H1 (cell line): ENCODE measurements at regions not wholly inside any gene's neighbourhood (a gene's known extent, or its start where the extent isn't known, plus 50 kb on each side); places are given as distances from the start of the nearest gene placed in this dataset.

Experiments
- CTCF ChIA-PET: fragments of 300-600 bp; sonication (Branson Sonifier 250); formaldehyde crosslinking; loops from one replicate; lab custom pipeline; 2021; ENCODE audit not compliant: partially characterized antibody; lab: Charles Lee
- POLR2A ChIA-PET: fragments of 300-600 bp; sonication (Branson Sonifier 250); formaldehyde crosslinking; loops from one replicate; lab custom pipeline; 2021; ENCODE audit warnings: inconsistent platforms; ENCODE audit not compliant: partially characterized antibody; lab: Charles Lee
- DNase-seq, 2 experiments: peaks; one replicate each; pipeline versions ENCODE4 v3.0.0 to v3.0.0-alpha.2; 2010 to 2022; ENCODE audit warnings: low spot score in 2 of 2, low read depth in 1 of 2, mixed read lengths in 1 of 2
- FAIRE-seq: peaks from 2 replicates; lab custom pipeline; 2011; peaks lifted over from hg19 to GRCh38; lab: Jason Lieb, UNC
- H2AFZ ChIP-seq: 2 replicates; pipeline ENCODE4 v1.8.1; 2012; ENCODE audit warnings: low read length, inconsistent platforms
- H2AK5ac ChIP-seq: 2 replicates; pipeline ENCODE4 v1.6.1; 2013; ENCODE audit warnings: low read depth, low read length
- H2BK120ac ChIP-seq: replicated peaks from 2 replicates; pipeline ENCODE3; 2013; ENCODE audit warnings: low read depth, low read length, inconsistent platforms
- H2BK12ac ChIP-seq: 2 replicates; pipeline ENCODE4 v1.6.1; 2013; ENCODE audit warnings: low read depth, low read length
- H2BK15ac ChIP-seq: 2 replicates; pipeline ENCODE4 v1.6.1; 2013; ENCODE audit warnings: low read length
- H2BK20ac ChIP-seq: 2 replicates; pipeline ENCODE4 v1.6.1; 2013; ENCODE audit warnings: low read length
- H2BK5ac ChIP-seq: 2 replicates; pipeline ENCODE4 v1.6.1; 2013; ENCODE audit warnings: low read depth, low read length
- H3K14ac ChIP-seq: 2 replicates; pipeline ENCODE4 v1.6.1; 2013; ENCODE audit warnings: inconsistent platforms; ENCODE audit not compliant: insufficient read length
- H3K18ac ChIP-seq: 2 replicates; pipeline ENCODE4 v1.6.1; 2013; ENCODE audit warnings: low read length; ENCODE audit errors: extremely low read depth
- H3K23ac ChIP-seq: 2 replicates; pipeline ENCODE4 v1.6.1; 2013; ENCODE audit warnings: inconsistent platforms; ENCODE audit not compliant: insufficient read length
- H3K23me2 ChIP-seq: 2 replicates; pipeline ENCODE4 v1.6.1; 2013; ENCODE audit warnings: low read depth, low read length
- H3K27ac ChIP-seq: 2 replicates; pipeline ENCODE4 v1.6.1; 2011; ENCODE audit warnings: low read depth, low read length, inconsistent platforms
- H3K27me3 ChIP-seq, 4 experiments: replicated peaks in 1 of 4; 1 replicate in 1 of 4; 2 replicates in 3 of 4; pipeline versions ENCODE4 v1.6.1 to v1.8.1; 2011 to 2013; ENCODE audit warnings: low read length in 3 of 4, mild to moderate bottlenecking in 3 of 4, inconsistent platforms in 2 of 4, mixed read lengths in 2 of 4, moderate library complexity in 1 of 4; ENCODE audit not compliant: control insufficient read depth in 3 of 4, insufficient read depth in 3 of 4; ENCODE audit errors: extremely low read depth in 1 of 4
- H3K36me3 ChIP-seq, 4 experiments: 2 replicates each; pipeline versions ENCODE4 v1.6.1 to v1.8.1; 2011 to 2013; ENCODE audit warnings: mild to moderate bottlenecking in 4 of 4, low read length in 3 of 4, moderate library complexity in 2 of 4, control low read depth in 1 of 4, inconsistent platforms in 1 of 4; ENCODE audit not compliant: insufficient read depth in 4 of 4, control insufficient read depth in 2 of 4
- H3K4ac ChIP-seq: replicated peaks from 2 replicates; pipeline ENCODE3; 2013; ENCODE audit warnings: low read length, low read depth, mixed read lengths, inconsistent platforms; ENCODE audit not compliant: insufficient read length
- H3K4me1 ChIP-seq, 4 experiments: replicated peaks in 1 of 4; 1 replicate in 1 of 4; 2 replicates in 3 of 4; pipeline versions ENCODE4 v1.6.1 to v1.8.1; 2011 to 2013; ENCODE audit warnings: low read length in 3 of 4, inconsistent platforms in 2 of 4, mixed read lengths in 1 of 4; ENCODE audit not compliant: insufficient read depth in 4 of 4, control insufficient read depth in 3 of 4
- H3K4me2 ChIP-seq, 2 experiments: 2 replicates each; pipeline versions ENCODE4 v1.6.1 to v1.8.1; 2011 to 2013; ENCODE audit warnings: low read depth in 2 of 2, low read length in 2 of 2, control low read depth in 1 of 2, inconsistent platforms in 1 of 2, mild to moderate bottlenecking in 1 of 2; ENCODE audit not compliant: insufficient read depth in 1 of 2
- H3K4me3 ChIP-seq, 4 experiments: fragments of 200-600, 300-600 bp in 1 of 4; sonication (generic), shearing (Covaris generic), sonication (Bioruptor Twin) in 1 of 4; 2 replicates each; pipeline versions ENCODE4 v1.5.1 to v1.8.1; 2011 to 2016; ENCODE audit warnings: low read length in 4 of 4, low read depth in 3 of 4, control low read depth in 2 of 4, inconsistent platforms in 2 of 4, mild to moderate bottlenecking in 2 of 4, mixed read lengths in 1 of 4, moderate library complexity in 1 of 4; ENCODE audit not compliant: insufficient read depth in 2 of 4; ENCODE audit errors: extremely low read depth in 1 of 4
- H3K56ac ChIP-seq: replicated peaks from 2 replicates; pipeline ENCODE3; 2013; ENCODE audit warnings: low read depth, mild to moderate bottlenecking, mixed read lengths, low read length, inconsistent platforms; ENCODE audit not compliant: insufficient read length
- H3K79me1 ChIP-seq: 2 replicates; pipeline ENCODE4 v1.6.1; 2013; ENCODE audit warnings: low read depth, low read length, control low read depth
- H3K79me2 ChIP-seq, 2 experiments: 2 replicates each; pipeline versions ENCODE4 v1.6.1 to v1.8.1; 2012 to 2013; ENCODE audit warnings: low read length in 2 of 2, mild to moderate bottlenecking in 2 of 2, inconsistent platforms in 1 of 2; ENCODE audit not compliant: insufficient read depth in 2 of 2, control insufficient read depth in 1 of 2
- H3K9ac ChIP-seq, 4 experiments: replicated peaks in 1 of 4; 1 replicate in 1 of 4; 2 replicates in 3 of 4; pipeline versions ENCODE4 v1.6.1 to v1.8.1; 2011 to 2013; ENCODE audit warnings: low read depth in 3 of 4, low read length in 3 of 4, control low read depth in 2 of 4, mild to moderate bottlenecking in 2 of 4, moderate library complexity in 2 of 4, inconsistent platforms in 1 of 4; ENCODE audit errors: extremely low read depth in 1 of 4
- H3K9me3 ChIP-seq, 2 experiments: 2 replicates each; pipeline versions ENCODE4 v1.6.1 to v1.8.1; 2012 to 2013; ENCODE audit warnings: mild to moderate bottlenecking in 2 of 2, moderate library complexity in 2 of 2, control low read depth in 1 of 2, inconsistent platforms in 1 of 2, low read depth in 1 of 2, low read length in 1 of 2, mixed read lengths in 1 of 2; ENCODE audit not compliant: insufficient read depth in 2 of 2
- H4K20me1 ChIP-seq, 2 experiments: replicated peaks in 1 of 2; 2 replicates each; pipeline versions ENCODE3 to v1.8.1; 2011 to 2013; ENCODE audit warnings: inconsistent platforms in 2 of 2, low read length in 2 of 2, mild to moderate bottlenecking in 1 of 2; ENCODE audit not compliant: insufficient read depth in 2 of 2, control insufficient read depth in 1 of 2
- H4K5ac ChIP-seq: 2 replicates; pipeline ENCODE4 v1.6.1; 2013; ENCODE audit warnings: low read length, low read depth, mixed read lengths, inconsistent platforms; ENCODE audit not compliant: insufficient read length
- H4K8ac ChIP-seq: 2 replicates; pipeline ENCODE4 v1.8.0; 2013; ENCODE audit warnings: mild to moderate bottlenecking, moderate library complexity, low read length, inconsistent platforms; ENCODE audit not compliant: insufficient read depth; ENCODE audit errors: extremely low read depth
- H4K91ac ChIP-seq: replicated peaks from 2 replicates; pipeline ENCODE3; 2013; ENCODE audit warnings: low read length, mixed read lengths, inconsistent platforms; ENCODE audit not compliant: insufficient read length
- SIN3A ChIP-seq, 2 experiments: IDR thresholded peaks in 1 of 2; conservative IDR thresholded peaks in 1 of 2; 2 replicates each; pipeline ENCODE4 v1.6.1; 2011 to 2012; ENCODE audit warnings: low read length in 2 of 2, improper control_type of control experiment in 1 of 2, low read depth in 1 of 2, mild to moderate bottlenecking in 1 of 2
- WGBS, 2 experiments: shearing (Covaris generic) in 1 of 2; methylation state at CpG; one replicate each; pipeline versions ENCODE4 v1.1.6 to v1.1.7; 2013 to 2015; ENCODE audit warnings: low lambda C conversion rate in 2 of 2, mixed read lengths in 2 of 2, inconsistent platforms in 1 of 2, low coverage in 1 of 2, missing lambda C conversion rate in 1 of 2; ENCODE audit not compliant: insufficient replicate concordance in 2 of 2, insufficient coverage in 1 of 2, insufficient read length in 1 of 2; ENCODE audit errors: extremely low coverage in 1 of 2, missing lambda C conversion rate in 1 of 2; 5-methylcytosine and 5-hydroxymethylcytosine counted together

DNA sequence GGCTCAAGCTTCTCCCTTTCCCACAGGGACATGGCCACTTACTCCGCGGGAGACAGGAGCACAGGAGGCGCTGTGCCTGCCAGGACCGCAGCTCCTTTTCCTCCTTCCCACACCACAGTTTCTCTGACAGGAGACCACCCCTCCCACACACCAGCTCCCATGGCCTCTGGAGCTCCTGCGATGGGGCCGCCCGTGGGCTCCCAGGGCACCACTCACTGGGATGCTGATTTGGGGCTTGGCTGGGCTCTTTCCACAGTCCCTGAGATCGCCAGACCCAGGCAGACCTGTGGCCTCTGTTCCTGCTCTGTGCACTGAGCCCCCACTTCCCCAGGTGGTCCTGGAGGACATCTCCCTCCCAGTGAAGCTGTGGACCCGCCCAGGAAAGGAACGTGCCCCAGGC lies 226.9 kb upstream of the SHH start:
- H3K56ac ChIP-seq = no peak overlapping the region
- FAIRE-seq = no peak
- H2AK5ac ChIP-seq = no peak overlapping the region
- no peak overlapping the region for H3K27ac ChIP-seq
- no peak overlapping the region for H3K4ac ChIP-seq
- no peak overlapping the region for H4K5ac ChIP-seq
- no peak overlapping the region for H2AFZ ChIP-seq
- no peak overlapping the region for H4K91ac ChIP-seq
- H3K79me2 ChIP-seq = no peaks in the 10 kb centered on the region
- no peaks in the 10 kb centered on the region for H3K79me1 ChIP-seq
- 92% methylated on average over 9 of the region's 10 CpGs; no CpG with 5 or more reads in 1 of the 2 experiments for WGBS, 2 experiments
- H3K4me1 ChIP-seq = peaks cover 0 to 3% (median 0%) of the 10 kb centered on the region in 4 experiments; a peak in 1 of 7 replicates
- H3K4me3 ChIP-seq = no peak overlapping the region
- H3K18ac ChIP-seq = no peak overlapping the region
- no peak overlapping the region for H2BK12ac ChIP-seq
- no peak overlapping the region for H2BK20ac ChIP-seq
- no peaks in the 10 kb centered on the region for H4K20me1 ChIP-seq
- ChIA-PET CTCF (no interaction called here), POLR2A (no interaction called here)
- H2BK120ac ChIP-seq = no peak overlapping the region
- H3K23ac ChIP-seq = no peak overlapping the region
- no peaks in the 10 kb centered on the region for H3K36me3 ChIP-seq
- no peak overlapping the region for H2BK5ac ChIP-seq
- no peaks in the 10 kb centered on the region for H3K23me2 ChIP-seq
- DNase-seq = no peak
- no peak overlapping the region for H3K9ac ChIP-seq
- no peaks in the 10 kb centered on the region; a peak in 2 of 7 replicates for H3K27me3 ChIP-seq
- no peak overlapping the region for H3K14ac ChIP-seq
- H4K8ac ChIP-seq = peak overlapping the region; percentile 35
- H3K9me3 ChIP-seq = no peaks in the 10 kb centered on the region
- H3K4me2 ChIP-seq = no peak overlapping the region
- H2BK15ac ChIP-seq = no peak overlapping the region
- no peak for TF ChIP-seq SIN3A (conservative IDR thresholded peaks at IDR 0.05 in 1 of 2, IDR thresholded peaks at IDR 0.05 in 1 of 2; ENCODE audit: low read depth in 1 of 2, low read length in 2 of 2)
